HEK293 (cell line): ENCODE measurements at regions not wholly inside any gene's neighbourhood (a gene's known extent, or its start where the extent isn't known, plus 50 kb on each side); places are given as distances from the start of the nearest gene placed in this dataset.

Experiments used
- CTCF ChIP-seq: fragments of 450-650 bp; formaldehyde crosslinking; IDR thresholded peaks from 2 replicates; pipeline ENCODE4 v1.5.1; 2016; ENCODE audit warnings: missing biosample characterization, missing genetic modification characterization
- KLF17 ChIP-seq: fragments of 450-650 bp; formaldehyde crosslinking; IDR thresholded peaks from 2 replicates; pipeline ENCODE4 v1.5.1; 2016; ENCODE audit warnings: missing biosample characterization, missing genetic modification characterization
- MZF1 ChIP-seq: fragments of 450-650 bp; formaldehyde crosslinking; IDR thresholded peaks from 2 replicates; pipeline ENCODE4 v1.5.1; 2017; ENCODE audit warnings: missing biosample characterization, missing genetic modification characterization, borderline replicate concordance
- PBX3 ChIP-seq: sonication (generic); formaldehyde crosslinking; IDR thresholded peaks from 2 replicates; pipeline ENCODE4 v1.8.1; 2022; ENCODE audit warnings: mild to moderate bottlenecking, moderate library complexity, missing genetic modification reagents
- TRIM28 ChIP-seq: IDR thresholded peaks from 2 replicates; pipeline ENCODE4 v1.6.1; 2011; ENCODE audit warnings: low read length, control low read depth, borderline replicate concordance
- ZFP3 ChIP-seq: fragments of 450-650 bp; formaldehyde crosslinking; IDR thresholded peaks from 2 replicates; pipeline ENCODE4 v1.5.1; 2016; ENCODE audit warnings: low read depth, missing biosample characterization, missing genetic modification characterization
- ZNF114 ChIP-seq: fragments of 450-650 bp; formaldehyde crosslinking; IDR thresholded peaks from 2 replicates; pipeline ENCODE4 v1.5.0; 2017; ENCODE audit warnings: missing biosample characterization, missing genetic modification characterization
- ZNF184 ChIP-seq: fragments of 450-650 bp; IDR thresholded peaks from 2 replicates; pipeline ENCODE4 v1.5.1; 2018; ENCODE audit warnings: missing biosample characterization, mild to moderate bottlenecking, missing genetic modification characterization
- ZNF350 ChIP-seq: fragments of 450-650 bp; formaldehyde crosslinking; IDR thresholded peaks from 2 replicates; pipeline ENCODE4 v1.5.0; 2017; ENCODE audit warnings: missing biosample characterization, mild to moderate bottlenecking, missing genetic modification characterization
- ZNF366 ChIP-seq: fragments of 450-650 bp; formaldehyde crosslinking; conservative IDR thresholded peaks from 2 replicates; pipeline ENCODE4 v1.5.1; 2016; ENCODE audit warnings: missing biosample characterization, missing genetic modification characterization
- ZNF600 ChIP-seq: fragments of 450-650 bp; formaldehyde crosslinking; IDR thresholded peaks from 2 replicates; pipeline ENCODE4 v1.5.1; 2016; ENCODE audit warnings: missing biosample characterization, missing genetic modification characterization
- ZNF645 ChIP-seq: fragments of 450-650 bp; formaldehyde crosslinking; IDR thresholded peaks from 2 replicates; pipeline ENCODE4; 2016; ENCODE audit warnings: missing biosample characterization, missing genetic modification characterization
- ZSCAN23 ChIP-seq: fragments of 450-650 bp; formaldehyde crosslinking; IDR thresholded peaks from 2 replicates; pipeline ENCODE4 v1.5.1; 2016; ENCODE audit warnings: missing biosample characterization, missing genetic modification characterization

- TF ChIP-seq ZNF645 (tag by site-specific recombination): no peak
- TF ChIP-seq ZFP3 (tag by site-specific recombination): no peak
- no peak for TF ChIP-seq CTCF (tag by site-specific recombination)
- no peak for TF ChIP-seq TRIM28
- no peak for TF ChIP-seq MZF1 (tag by site-specific recombination)
- no peak for TF ChIP-seq PBX3 (CRISPR knock-in tag)
- TF ChIP-seq ZNF600 (tag by site-specific recombination): no peak
- TF ChIP-seq ZSCAN23 (tag by site-specific recombination): no peak
- TF ChIP-seq ZNF114 (tag by site-specific recombination): no peak
- TF ChIP-seq ZNF184 (tag by site-specific recombination): no peak
- TF ChIP-seq KLF17 (tag by site-specific recombination): no peak
- TF ChIP-seq ZNF350 (tag by site-specific recombination): no peak
- TF ChIP-seq ZNF366 (tag by site-specific recombination): no peak
Observed at GRCh38 chr22:27467711-27468110, 333.8 kb downstream of the MN1 start.
